H1 (cell line): ENCODE measurements at regions not wholly inside any gene's neighbourhood (a gene's known extent, or its start where the extent isn't known, plus 50 kb on each side); places are given as distances from the start of the nearest gene placed in this dataset.

Source experiments
- CTCF ChIA-PET: fragments of 300-600 bp; sonication (Branson Sonifier 250); formaldehyde crosslinking; loops from one replicate; lab custom pipeline; 2021; ENCODE audit not compliant: partially characterized antibody; lab: Charles Lee
- POLR2A ChIA-PET: fragments of 300-600 bp; sonication (Branson Sonifier 250); formaldehyde crosslinking; loops from one replicate; lab custom pipeline; 2021; ENCODE audit warnings: inconsistent platforms; ENCODE audit not compliant: partially characterized antibody; lab: Charles Lee
- DNase-seq, 2 experiments: peaks; one replicate each; pipeline versions ENCODE4 v3.0.0 to v3.0.0-alpha.2; 2010 to 2022; ENCODE audit warnings: low spot score in 2 of 2, low read depth in 1 of 2, mixed read lengths in 1 of 2
- FAIRE-seq: peaks from 2 replicates; lab custom pipeline; 2011; peaks lifted over from hg19 to GRCh38; lab: Jason Lieb, UNC
- H2AFZ ChIP-seq: 2 replicates; pipeline ENCODE4 v1.8.1; 2012; ENCODE audit warnings: low read length, inconsistent platforms
- H2AK5ac ChIP-seq: 2 replicates; pipeline ENCODE4 v1.6.1; 2013; ENCODE audit warnings: low read depth, low read length
- H2BK120ac ChIP-seq: replicated peaks from 2 replicates; pipeline ENCODE3; 2013; ENCODE audit warnings: low read depth, low read length, inconsistent platforms
- H2BK12ac ChIP-seq: 2 replicates; pipeline ENCODE4 v1.6.1; 2013; ENCODE audit warnings: low read depth, low read length
- H2BK15ac ChIP-seq: 2 replicates; pipeline ENCODE4 v1.6.1; 2013; ENCODE audit warnings: low read length
- H2BK20ac ChIP-seq: 2 replicates; pipeline ENCODE4 v1.6.1; 2013; ENCODE audit warnings: low read length
- H2BK5ac ChIP-seq: 2 replicates; pipeline ENCODE4 v1.6.1; 2013; ENCODE audit warnings: low read depth, low read length
- H3K14ac ChIP-seq: 2 replicates; pipeline ENCODE4 v1.6.1; 2013; ENCODE audit warnings: inconsistent platforms; ENCODE audit not compliant: insufficient read length
- H3K18ac ChIP-seq: 2 replicates; pipeline ENCODE4 v1.6.1; 2013; ENCODE audit warnings: low read length; ENCODE audit errors: extremely low read depth
- H3K23ac ChIP-seq: 2 replicates; pipeline ENCODE4 v1.6.1; 2013; ENCODE audit warnings: inconsistent platforms; ENCODE audit not compliant: insufficient read length
- H3K23me2 ChIP-seq: 2 replicates; pipeline ENCODE4 v1.6.1; 2013; ENCODE audit warnings: low read depth, low read length
- H3K27ac ChIP-seq: 2 replicates; pipeline ENCODE4 v1.6.1; 2011; ENCODE audit warnings: low read depth, low read length, inconsistent platforms
- H3K27me3 ChIP-seq, 4 experiments: replicated peaks in 1 of 4; 1 replicate in 1 of 4; 2 replicates in 3 of 4; pipeline versions ENCODE4 v1.6.1 to v1.8.1; 2011 to 2013; ENCODE audit warnings: low read length in 3 of 4, mild to moderate bottlenecking in 3 of 4, inconsistent platforms in 2 of 4, mixed read lengths in 2 of 4, moderate library complexity in 1 of 4; ENCODE audit not compliant: control insufficient read depth in 3 of 4, insufficient read depth in 3 of 4; ENCODE audit errors: extremely low read depth in 1 of 4
- H3K36me3 ChIP-seq, 4 experiments: 2 replicates each; pipeline versions ENCODE4 v1.6.1 to v1.8.1; 2011 to 2013; ENCODE audit warnings: mild to moderate bottlenecking in 4 of 4, low read length in 3 of 4, moderate library complexity in 2 of 4, control low read depth in 1 of 4, inconsistent platforms in 1 of 4; ENCODE audit not compliant: insufficient read depth in 4 of 4, control insufficient read depth in 2 of 4
- H3K4ac ChIP-seq: replicated peaks from 2 replicates; pipeline ENCODE3; 2013; ENCODE audit warnings: low read length, low read depth, mixed read lengths, inconsistent platforms; ENCODE audit not compliant: insufficient read length
- H3K4me1 ChIP-seq, 4 experiments: replicated peaks in 1 of 4; 1 replicate in 1 of 4; 2 replicates in 3 of 4; pipeline versions ENCODE4 v1.6.1 to v1.8.1; 2011 to 2013; ENCODE audit warnings: low read length in 3 of 4, inconsistent platforms in 2 of 4, mixed read lengths in 1 of 4; ENCODE audit not compliant: insufficient read depth in 4 of 4, control insufficient read depth in 3 of 4
- H3K4me2 ChIP-seq, 2 experiments: 2 replicates each; pipeline versions ENCODE4 v1.6.1 to v1.8.1; 2011 to 2013; ENCODE audit warnings: low read depth in 2 of 2, low read length in 2 of 2, control low read depth in 1 of 2, inconsistent platforms in 1 of 2, mild to moderate bottlenecking in 1 of 2; ENCODE audit not compliant: insufficient read depth in 1 of 2
- H3K4me3 ChIP-seq, 4 experiments: fragments of 200-600, 300-600 bp in 1 of 4; sonication (generic), shearing (Covaris generic), sonication (Bioruptor Twin) in 1 of 4; 2 replicates each; pipeline versions ENCODE4 v1.5.1 to v1.8.1; 2011 to 2016; ENCODE audit warnings: low read length in 4 of 4, low read depth in 3 of 4, control low read depth in 2 of 4, inconsistent platforms in 2 of 4, mild to moderate bottlenecking in 2 of 4, mixed read lengths in 1 of 4, moderate library complexity in 1 of 4; ENCODE audit not compliant: insufficient read depth in 2 of 4; ENCODE audit errors: extremely low read depth in 1 of 4
- H3K56ac ChIP-seq: replicated peaks from 2 replicates; pipeline ENCODE3; 2013; ENCODE audit warnings: low read depth, mild to moderate bottlenecking, mixed read lengths, low read length, inconsistent platforms; ENCODE audit not compliant: insufficient read length
- H3K79me1 ChIP-seq: 2 replicates; pipeline ENCODE4 v1.6.1; 2013; ENCODE audit warnings: low read depth, low read length, control low read depth
- H3K79me2 ChIP-seq, 2 experiments: 2 replicates each; pipeline versions ENCODE4 v1.6.1 to v1.8.1; 2012 to 2013; ENCODE audit warnings: low read length in 2 of 2, mild to moderate bottlenecking in 2 of 2, inconsistent platforms in 1 of 2; ENCODE audit not compliant: insufficient read depth in 2 of 2, control insufficient read depth in 1 of 2
- H3K9ac ChIP-seq, 4 experiments: replicated peaks in 1 of 4; 1 replicate in 1 of 4; 2 replicates in 3 of 4; pipeline versions ENCODE4 v1.6.1 to v1.8.1; 2011 to 2013; ENCODE audit warnings: low read depth in 3 of 4, low read length in 3 of 4, control low read depth in 2 of 4, mild to moderate bottlenecking in 2 of 4, moderate library complexity in 2 of 4, inconsistent platforms in 1 of 4; ENCODE audit errors: extremely low read depth in 1 of 4
- H3K9me3 ChIP-seq, 2 experiments: 2 replicates each; pipeline versions ENCODE4 v1.6.1 to v1.8.1; 2012 to 2013; ENCODE audit warnings: mild to moderate bottlenecking in 2 of 2, moderate library complexity in 2 of 2, control low read depth in 1 of 2, inconsistent platforms in 1 of 2, low read depth in 1 of 2, low read length in 1 of 2, mixed read lengths in 1 of 2; ENCODE audit not compliant: insufficient read depth in 2 of 2
- H4K20me1 ChIP-seq, 2 experiments: replicated peaks in 1 of 2; 2 replicates each; pipeline versions ENCODE3 to v1.8.1; 2011 to 2013; ENCODE audit warnings: inconsistent platforms in 2 of 2, low read length in 2 of 2, mild to moderate bottlenecking in 1 of 2; ENCODE audit not compliant: insufficient read depth in 2 of 2, control insufficient read depth in 1 of 2
- H4K5ac ChIP-seq: 2 replicates; pipeline ENCODE4 v1.6.1; 2013; ENCODE audit warnings: low read length, low read depth, mixed read lengths, inconsistent platforms; ENCODE audit not compliant: insufficient read length
- H4K8ac ChIP-seq: 2 replicates; pipeline ENCODE4 v1.8.0; 2013; ENCODE audit warnings: mild to moderate bottlenecking, moderate library complexity, low read length, inconsistent platforms; ENCODE audit not compliant: insufficient read depth; ENCODE audit errors: extremely low read depth
- H4K91ac ChIP-seq: replicated peaks from 2 replicates; pipeline ENCODE3; 2013; ENCODE audit warnings: low read length, mixed read lengths, inconsistent platforms; ENCODE audit not compliant: insufficient read length
- JUND ChIP-seq: IDR thresholded peaks from 2 replicates; pipeline ENCODE4 v1.6.1; 2011; ENCODE audit warnings: mild to moderate bottlenecking, improper control_type of control experiment, low read length
- SAP30 ChIP-seq: fragments of 300-600 bp; sonication (generic); IDR thresholded peaks from 2 replicates; pipeline ENCODE4 v1.7.1; 2012; ENCODE audit warnings: low read length, moderate library complexity, mild to moderate bottlenecking, inconsistent platforms; ENCODE audit not compliant: insufficient read depth, insufficient replicate concordance
- SIX5 ChIP-seq: IDR thresholded peaks from 2 replicates; pipeline ENCODE4 v1.6.1; 2011; ENCODE audit warnings: mild to moderate bottlenecking, low read depth, low read length
- SRF ChIP-seq: IDR thresholded peaks from 2 replicates; pipeline ENCODE4 v1.6.1; 2011; ENCODE audit warnings: mild to moderate bottlenecking, low read depth, low read length, moderate library complexity
- TCF12 ChIP-seq: IDR thresholded peaks from 2 replicates; pipeline ENCODE4 v1.6.1; 2011; ENCODE audit warnings: low read depth, mild to moderate bottlenecking, low read length
- WGBS, 2 experiments: shearing (Covaris generic) in 1 of 2; methylation state at CpG; one replicate each; pipeline versions ENCODE4 v1.1.6 to v1.1.7; 2013 to 2015; ENCODE audit warnings: low lambda C conversion rate in 2 of 2, mixed read lengths in 2 of 2, inconsistent platforms in 1 of 2, low coverage in 1 of 2, missing lambda C conversion rate in 1 of 2; ENCODE audit not compliant: insufficient replicate concordance in 2 of 2, insufficient coverage in 1 of 2, insufficient read length in 1 of 2; ENCODE audit errors: extremely low coverage in 1 of 2, missing lambda C conversion rate in 1 of 2; 5-methylcytosine and 5-hydroxymethylcytosine counted together

DNA sequence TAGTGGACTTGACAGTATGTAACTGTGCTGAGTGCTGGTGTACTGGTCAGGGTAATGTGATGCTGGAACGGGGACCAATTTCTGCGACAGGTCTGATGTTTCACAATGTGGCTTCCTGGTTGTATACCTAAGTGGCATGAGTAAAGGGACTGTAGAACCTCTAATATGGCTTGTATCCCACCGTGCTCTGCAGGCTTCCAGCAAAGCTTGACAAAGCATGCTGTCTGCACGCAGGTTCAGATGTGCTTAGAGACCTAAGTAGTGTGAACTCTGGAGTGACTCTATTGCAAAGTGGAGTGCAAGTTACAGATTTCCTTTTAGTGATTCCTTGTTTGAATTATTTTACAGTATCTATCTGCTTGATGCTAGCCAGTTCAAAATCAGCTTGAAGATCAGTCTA, 415.8 kb upstream of the NOVA1 start:
- Histone ChIP-seq H4K5ac (no peak overlapping the region), H4K20me1 (no peaks in the 10 kb centered on the region), H3K56ac (no peak overlapping the region), H3K23ac (no peak overlapping the region), H2BK12ac (no peak overlapping the region), H2AFZ (no peak overlapping the region), H3K14ac (no peak overlapping the region), H3K18ac (no peak overlapping the region), H3K4me1 (no peaks in the 10 kb centered on the region), H3K9me3 (no peaks in the 10 kb centered on the region), H2BK120ac (no peak overlapping the region), H2BK15ac (no peak overlapping the region), H3K23me2 (no peaks in the 10 kb centered on the region; the same call in 1 of the 2 replicates), H2BK5ac (no peak overlapping the region), H4K8ac (no peak overlapping the region), H3K4ac (no peak overlapping the region), H3K4me2 (no peak overlapping the region), H3K79me2 (no peaks in the 10 kb centered on the region), H2AK5ac (no peak overlapping the region), H3K36me3 (no peaks in the 10 kb centered on the region), H4K91ac (no peak overlapping the region), H3K9ac (no peak overlapping the region), H3K27ac (no peak overlapping the region), H3K4me3 (no peak overlapping the region), H2BK20ac (no peak overlapping the region), H3K27me3 (no peaks in the 10 kb centered on the region), H3K79me1 (no peaks in the 10 kb centered on the region)
- 90% methylated on average over 4 of the region's 4 CpGs; no CpG with 5 or more reads in 1 of the 2 experiments for WGBS, 2 experiments
- POLR2A ChIA-PET = no interaction called here
- CTCF ChIA-PET = no interaction called here
- TF ChIP-seq SRF = no peak
- TF ChIP-seq JUND = no peak
- TF ChIP-seq SIX5 = no peak
- TF ChIP-seq SAP30 = no peak
- TF ChIP-seq TCF12 = no peak
- no peak for DNase-seq
- FAIRE-seq = no peak
